ENCODE measurements at regions not wholly inside any gene's neighbourhood (a gene's known extent, or its start where the extent isn't known, plus 50 kb on each side); places are given as distances from the start of the nearest gene placed in this dataset.

DNA sequence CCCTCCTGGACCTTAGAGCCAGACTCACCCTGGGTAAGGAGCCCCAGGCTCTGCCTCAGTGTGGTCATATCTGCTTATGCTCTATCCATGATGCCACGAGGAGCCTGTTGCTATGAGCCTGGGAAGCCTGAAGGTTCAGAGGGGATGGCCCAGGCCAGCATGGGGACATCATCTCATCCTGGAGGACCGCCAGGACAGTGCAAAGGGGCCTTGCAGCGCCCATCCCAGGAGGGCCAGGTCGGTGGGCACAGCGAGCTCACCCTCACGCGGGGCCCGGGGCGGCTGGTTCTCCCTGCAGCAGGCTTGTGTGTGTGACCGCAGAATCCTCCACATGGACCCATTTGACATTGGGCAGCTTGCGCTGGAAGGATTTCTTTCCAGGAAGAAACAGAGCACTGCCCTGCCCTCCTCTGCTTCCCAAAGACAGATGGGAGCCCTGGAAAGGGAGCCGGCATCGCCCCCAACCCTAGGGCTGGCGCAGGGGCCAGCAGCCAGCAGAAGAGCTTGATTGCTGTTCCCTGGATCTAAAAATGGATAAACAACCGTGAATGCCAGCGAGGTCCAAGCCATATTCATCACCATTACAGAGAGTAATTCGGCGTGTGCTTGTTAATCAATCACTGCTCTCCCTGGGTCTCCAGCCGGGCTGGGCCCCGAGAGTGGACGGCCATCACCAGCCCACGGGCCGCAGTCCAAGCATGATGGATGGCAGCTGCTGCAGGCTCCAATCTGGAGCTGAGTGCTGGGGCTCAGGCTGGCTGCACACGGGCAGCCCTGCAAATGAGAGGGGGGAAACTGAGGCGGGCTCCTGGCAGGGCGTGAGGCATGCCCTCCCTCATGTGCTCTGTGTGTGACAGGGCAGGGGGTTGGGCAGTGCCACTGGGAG lies 739.7 kb downstream of the BRD1 start (continued):
- TF ChIP-seq, protein P1, sequence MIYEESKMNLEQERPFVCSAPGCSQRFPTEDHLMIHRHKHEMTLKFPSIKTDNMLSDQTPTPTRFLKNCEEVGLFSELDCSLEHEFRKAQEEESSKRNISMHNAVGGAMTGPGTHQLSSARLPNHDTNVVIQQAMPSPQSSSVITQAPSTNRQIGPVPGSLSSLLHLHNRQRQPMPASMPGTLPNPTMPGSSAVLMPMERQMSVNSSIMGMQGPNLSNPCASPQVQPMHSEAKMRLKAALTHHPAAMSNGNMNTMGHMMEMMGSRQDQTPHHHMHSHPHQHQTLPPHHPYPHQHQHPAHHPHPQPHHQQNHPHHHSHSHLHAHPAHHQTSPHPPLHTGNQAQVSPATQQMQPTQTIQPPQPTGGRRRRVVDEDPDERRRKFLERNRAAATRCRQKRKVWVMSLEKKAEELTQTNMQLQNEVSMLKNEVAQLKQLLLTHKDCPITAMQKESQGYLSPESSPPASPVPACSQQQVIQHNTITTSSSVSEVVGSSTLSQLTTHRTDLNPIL (CRISPR knock-in tag; IDR thresholded peaks at IDR 0.05; ENCODE audit: low read depth) = no peak
- TF ChIP-seq OSR1 (CRISPR knock-in tag; IDR thresholded peaks at IDR 0.05) = no peak
- TF ChIP-seq, protein P2, sequence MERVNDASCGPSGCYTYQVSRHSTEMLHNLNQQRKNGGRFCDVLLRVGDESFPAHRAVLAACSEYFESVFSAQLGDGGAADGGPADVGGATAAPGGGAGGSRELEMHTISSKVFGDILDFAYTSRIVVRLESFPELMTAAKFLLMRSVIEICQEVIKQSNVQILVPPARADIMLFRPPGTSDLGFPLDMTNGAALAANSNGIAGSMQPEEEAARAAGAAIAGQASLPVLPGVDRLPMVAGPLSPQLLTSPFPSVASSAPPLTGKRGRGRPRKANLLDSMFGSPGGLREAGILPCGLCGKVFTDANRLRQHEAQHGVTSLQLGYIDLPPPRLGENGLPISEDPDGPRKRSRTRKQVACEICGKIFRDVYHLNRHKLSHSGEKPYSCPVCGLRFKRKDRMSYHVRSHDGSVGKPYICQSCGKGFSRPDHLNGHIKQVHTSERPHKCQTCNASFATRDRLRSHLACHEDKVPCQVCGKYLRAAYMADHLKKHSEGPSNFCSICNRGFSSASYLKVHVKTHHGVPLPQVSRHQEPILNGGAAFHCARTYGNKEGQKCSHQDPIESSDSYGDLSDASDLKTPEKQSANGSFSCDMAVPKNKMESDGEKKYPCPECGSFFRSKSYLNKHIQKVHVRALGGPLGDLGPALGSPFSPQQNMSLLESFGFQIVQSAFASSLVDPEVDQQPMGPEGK (CRISPR knock-in tag; IDR thresholded peaks at IDR 0.05; ENCODE audit: borderline replicate concordance) = no peak
- TF ChIP-seq TOX (CRISPR knock-in tag; IDR thresholded peaks at IDR 0.05; ENCODE audit: borderline replicate concordance) = no peak
- no peak for TF ChIP-seq BACH2 (CRISPR knock-in tag; IDR thresholded peaks at IDR 0.05; ENCODE audit: borderline replicate concordance)
- TF ChIP-seq, protein P3, sequence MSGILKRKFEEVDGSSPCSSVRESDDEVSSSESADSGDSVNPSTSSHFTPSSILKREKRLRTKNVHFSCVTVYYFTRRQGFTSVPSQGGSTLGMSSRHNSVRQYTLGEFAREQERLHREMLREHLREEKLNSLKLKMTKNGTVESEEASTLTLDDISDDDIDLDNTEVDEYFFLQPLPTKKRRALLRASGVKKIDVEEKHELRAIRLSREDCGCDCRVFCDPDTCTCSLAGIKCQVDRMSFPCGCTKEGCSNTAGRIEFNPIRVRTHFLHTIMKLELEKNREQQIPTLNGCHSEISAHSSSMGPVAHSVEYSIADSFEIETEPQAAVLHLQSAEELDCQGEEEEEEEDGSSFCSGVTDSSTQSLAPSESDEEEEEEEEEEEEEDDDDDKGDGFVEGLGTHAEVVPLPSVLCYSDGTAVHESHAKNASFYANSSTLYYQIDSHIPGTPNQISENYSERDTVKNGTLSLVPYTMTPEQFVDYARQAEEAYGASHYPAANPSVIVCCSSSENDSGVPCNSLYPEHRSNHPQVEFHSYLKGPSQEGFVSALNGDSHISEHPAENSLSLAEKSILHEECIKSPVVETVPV (CRISPR knock-in tag; IDR thresholded peaks at IDR 0.05) = no peak

DNA sequence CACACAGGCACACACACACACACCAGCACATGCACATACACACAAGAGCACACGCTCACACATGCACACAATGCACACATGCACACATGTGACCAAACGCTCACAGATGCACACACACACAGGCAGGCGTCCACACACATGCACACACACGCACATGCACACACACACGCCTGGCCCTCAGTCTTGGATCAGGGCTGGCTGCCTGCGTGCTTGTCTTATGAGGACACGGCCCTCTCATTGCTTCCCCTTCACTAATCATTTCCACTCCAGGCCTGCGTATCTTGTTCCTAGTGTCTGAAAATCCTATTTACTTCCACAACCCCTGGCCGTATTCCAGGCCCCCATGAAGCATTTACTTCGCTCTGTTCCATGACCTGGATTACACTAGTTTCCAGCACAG lies 740.5 kb downstream of the BRD1 start:
- no peak for TF ChIP-seq SNAI2 (CRISPR knock-in tag; IDR thresholded peaks at IDR 0.05)
- TF ChIP-seq, protein P1 (CRISPR knock-in tag; IDR thresholded peaks at IDR 0.05; ENCODE audit: low read depth) = no peak
- TF ChIP-seq ZC3H10 (CRISPR knock-in tag; IDR thresholded peaks at IDR 0.05) = no peak
- TF ChIP-seq, protein P2 (CRISPR knock-in tag; IDR thresholded peaks at IDR 0.05; ENCODE audit: borderline replicate concordance) = no peak
- TF ChIP-seq, protein P3 (CRISPR knock-in tag; IDR thresholded peaks at IDR 0.05) = no peak
- TF ChIP-seq BACH2 (CRISPR knock-in tag; IDR thresholded peaks at IDR 0.05; ENCODE audit: borderline replicate concordance) = no peak
- ATAC-seq = no peak

DNA sequence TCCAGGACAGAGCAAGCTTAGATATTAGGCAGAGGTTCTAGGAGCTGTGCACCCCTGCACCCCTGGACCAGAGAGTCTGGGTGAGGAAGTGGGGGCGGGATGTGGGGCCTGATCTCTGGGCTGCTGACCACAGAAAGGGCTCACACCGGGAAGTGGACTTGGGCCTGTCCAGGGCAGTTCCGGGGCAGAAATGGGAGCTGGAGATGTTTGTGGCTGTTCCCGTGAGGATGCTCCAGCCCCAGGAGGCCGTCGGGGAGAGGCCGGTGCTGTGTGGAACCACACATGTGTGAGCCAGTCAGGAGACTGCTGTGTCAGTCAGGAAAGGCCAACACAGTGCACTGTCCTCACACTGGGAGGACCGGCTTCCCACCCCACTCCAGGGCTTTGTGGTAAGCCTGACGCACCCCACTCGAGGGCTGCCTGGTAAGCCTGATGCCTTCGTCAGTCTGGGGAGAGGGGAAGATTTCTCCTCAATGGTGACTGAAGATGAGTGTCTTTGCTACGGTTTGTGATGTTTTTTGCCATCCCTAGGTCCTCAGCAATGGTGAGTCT lies 741.0 kb downstream of the BRD1 start:
- no peak for ATAC-seq
- TF ChIP-seq ZC3H10 (CRISPR knock-in tag; IDR thresholded peaks at IDR 0.05) (no peak), CSDC2 (CRISPR knock-in tag; IDR thresholded peaks at IDR 0.05) (no peak), TCF4 (CRISPR knock-in tag; IDR thresholded peaks at IDR 0.05; ENCODE audit: borderline replicate concordance) (no peak), GLIS3 (CRISPR knock-in tag; IDR thresholded peaks at IDR 0.05) (no peak), ZNF70 (CRISPR knock-in tag; IDR thresholded peaks at IDR 0.05) (no peak), TOX (CRISPR knock-in tag; IDR thresholded peaks at IDR 0.05; ENCODE audit: borderline replicate concordance) (no peak), ZNF8 (CRISPR knock-in tag; IDR thresholded peaks at IDR 0.05) (no peak), ZNF565 (CRISPR knock-in tag; conservative IDR thresholded peaks at IDR 0.05; ENCODE audit: low read depth) (no peak), ESRRG (CRISPR knock-in tag; IDR thresholded peaks at IDR 0.05) (no peak)
- TF ChIP-seq, protein P1 (CRISPR knock-in tag; IDR thresholded peaks at IDR 0.05; ENCODE audit: low read depth) = no peak
- TF ChIP-seq, protein P4, sequence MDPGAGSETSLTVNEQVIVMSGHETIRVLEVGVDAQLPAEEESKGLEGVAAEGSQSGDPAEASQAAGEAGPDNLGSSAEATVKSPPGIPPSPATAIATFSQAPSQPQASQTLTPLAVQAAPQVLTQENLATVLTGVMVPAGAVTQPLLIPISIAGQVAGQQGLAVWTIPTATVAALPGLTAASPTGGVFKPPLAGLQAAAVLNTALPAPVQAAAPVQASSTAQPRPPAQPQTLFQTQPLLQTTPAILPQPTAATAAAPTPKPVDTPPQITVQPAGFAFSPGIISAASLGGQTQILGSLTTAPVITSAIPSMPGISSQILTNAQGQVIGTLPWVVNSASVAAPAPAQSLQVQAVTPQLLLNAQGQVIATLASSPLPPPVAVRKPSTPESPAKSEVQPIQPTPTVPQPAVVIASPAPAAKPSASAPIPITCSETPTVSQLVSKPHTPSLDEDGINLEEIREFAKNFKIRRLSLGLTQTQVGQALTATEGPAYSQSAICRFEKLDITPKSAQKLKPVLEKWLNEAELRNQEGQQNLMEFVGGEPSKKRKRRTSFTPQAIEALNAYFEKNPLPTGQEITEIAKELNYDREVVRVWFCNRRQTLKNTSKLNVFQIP (CRISPR knock-in tag; IDR thresholded peaks at IDR 0.05; ENCODE audit: borderline replicate concordance, low read depth) = no peak

Measured in SK-N-SH treated with all-trans-retinoic acid at 6 μM for 48 hours (cell line).